Erythroblast (primary cell): ENCODE measurements at regions not wholly inside any gene's neighbourhood (a gene's known extent, or its start where the extent isn't known, plus 50 kb on each side); places are given as distances from the start of the nearest gene placed in this dataset.

Source experiments
- GATA1 ChIP-seq: IDR thresholded peaks from 2 replicates; pipeline ENCODE4 v1.6.1; 2011; ENCODE audit warnings: low read depth, mild to moderate bottlenecking, control low read depth, low read length, moderate library complexity
- POLR2A ChIP-seq: IDR thresholded peaks from 2 replicates; pipeline ENCODE4 v1.6.1; 2011; ENCODE audit warnings: mild to moderate bottlenecking, low read length

- TF ChIP-seq POLR2A (no peak), GATA1 (no peak)
These were observed 61.4 kb downstream of the TM2D3 start for GRCh38 chr15:101590785-101591184.
